Stimulated activated CD8-positive, alpha-beta memory T cell treated with anti-CD3 and anti-CD28 coated beads, Interleukin-15, amount 100 ng/mL, for 48 hours (primary cell): ENCODE measurements at regions not wholly inside any gene's neighbourhood (a gene's known extent, or its start where the extent isn't known, plus 50 kb on each side); places are given as distances from the start of the nearest gene placed in this dataset.

Source experiments
- DNase-seq, 2 donors: peaks; one replicate each; pipeline ENCODE4 v3.0.0-alpha.2; 2020; ENCODE audit warnings: low read depth in 2 of 2

DNA sequence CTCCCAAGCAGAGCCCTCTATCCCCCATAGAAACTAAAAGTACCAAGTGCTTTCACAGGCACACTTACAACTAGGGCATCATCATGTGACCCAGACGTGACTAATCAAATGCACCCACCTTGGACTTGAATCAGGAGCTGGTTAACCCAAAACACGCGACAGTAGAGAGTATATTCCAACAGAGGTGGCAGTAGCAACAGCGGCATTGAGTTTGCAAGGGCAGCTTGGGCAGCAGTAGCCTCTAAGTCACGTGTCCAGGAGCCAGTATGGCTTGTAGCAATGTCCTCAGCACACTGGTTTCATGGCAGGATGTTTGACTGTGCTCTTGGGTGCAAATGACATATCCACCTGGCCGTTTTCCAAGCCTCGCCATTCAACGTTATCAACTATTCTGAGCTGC is 73.4 kb upstream of the DNAH5 start:
- no peak for DNase-seq

DNA sequence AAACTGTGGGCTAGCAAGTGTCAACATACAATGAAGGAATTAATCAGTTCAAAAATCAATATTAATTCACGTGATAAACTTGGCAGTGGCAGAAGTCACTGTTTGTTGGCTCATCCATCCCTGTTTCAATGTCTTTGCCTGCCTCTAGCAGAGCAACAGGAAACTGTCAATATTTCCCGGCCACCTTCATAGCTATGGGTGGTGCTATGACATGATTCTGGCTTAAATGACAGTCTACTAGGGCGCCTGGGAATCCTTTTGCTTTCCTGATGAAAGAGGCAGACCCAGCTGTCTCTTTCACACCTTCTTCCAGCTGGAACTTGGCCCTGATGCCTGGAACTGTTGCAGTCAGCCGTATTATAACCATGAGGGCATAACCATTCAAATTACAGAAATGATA is 72.1 kb upstream of the DNAH5 start:
- DNase-seq, result no peak

DNA sequence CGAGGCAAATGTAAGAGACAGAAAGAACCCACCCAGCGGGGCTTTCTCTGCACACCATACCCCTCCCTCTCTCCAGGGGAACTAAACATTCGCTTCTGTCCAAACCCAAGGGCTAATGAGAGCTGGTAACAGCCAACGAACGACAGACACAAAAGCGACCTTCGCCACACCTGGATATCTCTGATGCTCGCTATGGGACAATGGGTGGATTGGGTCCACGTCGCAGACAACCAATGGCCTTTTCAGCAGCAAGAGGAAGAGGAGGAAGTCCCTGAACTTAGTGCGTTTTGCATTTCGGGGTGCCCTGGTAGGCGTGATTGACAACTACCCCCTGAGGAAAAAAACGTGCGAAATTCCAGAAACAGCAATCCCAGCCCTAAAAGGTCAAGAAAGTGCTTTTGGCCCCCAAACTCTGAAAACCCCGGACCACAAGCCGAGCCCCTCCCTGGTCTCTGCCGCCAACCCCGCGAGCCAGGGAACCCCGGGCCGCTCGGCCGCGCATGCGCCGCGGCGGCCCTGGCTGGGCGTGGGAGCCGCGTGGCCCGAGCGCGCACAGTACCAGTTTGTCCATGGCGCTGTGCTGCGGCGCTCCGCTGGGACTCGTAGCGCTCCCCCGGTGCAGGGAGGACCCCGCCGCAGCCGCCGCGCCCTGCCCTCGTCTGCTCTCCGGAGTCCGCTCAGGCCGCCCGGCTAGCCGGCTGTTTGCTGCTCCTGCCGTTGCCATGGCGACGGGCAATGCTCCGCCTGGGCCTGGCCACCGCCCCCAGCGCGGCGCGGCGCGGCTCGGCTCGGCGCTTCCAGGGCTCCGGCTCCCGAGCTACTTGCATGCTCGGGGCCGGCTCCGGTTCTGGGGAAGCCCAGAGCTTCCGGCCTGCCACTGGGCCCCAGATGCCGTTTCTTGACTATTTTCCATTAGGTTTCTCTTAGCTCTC is 66.9 kb upstream of the DNAH5 start:
- peak; percentile 36 to 55 for DNase-seq

DNA sequence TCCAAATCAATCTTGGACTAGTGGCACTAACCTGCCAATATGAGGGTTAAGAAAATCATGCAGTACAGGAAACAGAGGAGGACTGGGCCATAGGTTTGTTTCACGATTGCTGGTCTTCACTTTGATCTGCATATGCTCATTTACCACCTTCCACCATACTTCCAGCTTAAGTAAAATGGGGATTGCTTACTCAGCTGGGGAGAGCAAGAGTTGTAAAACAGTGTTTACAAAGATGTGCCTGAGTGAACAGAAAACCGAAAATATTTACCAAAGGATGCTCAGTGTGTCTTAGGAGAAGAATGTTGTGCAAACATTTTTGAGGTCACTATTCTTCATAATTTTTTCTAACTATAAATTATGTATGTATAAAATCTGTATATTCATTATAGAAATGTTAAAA is 65.1 kb upstream of the DNAH5 start:
- DNase-seq, result no peak

DNA sequence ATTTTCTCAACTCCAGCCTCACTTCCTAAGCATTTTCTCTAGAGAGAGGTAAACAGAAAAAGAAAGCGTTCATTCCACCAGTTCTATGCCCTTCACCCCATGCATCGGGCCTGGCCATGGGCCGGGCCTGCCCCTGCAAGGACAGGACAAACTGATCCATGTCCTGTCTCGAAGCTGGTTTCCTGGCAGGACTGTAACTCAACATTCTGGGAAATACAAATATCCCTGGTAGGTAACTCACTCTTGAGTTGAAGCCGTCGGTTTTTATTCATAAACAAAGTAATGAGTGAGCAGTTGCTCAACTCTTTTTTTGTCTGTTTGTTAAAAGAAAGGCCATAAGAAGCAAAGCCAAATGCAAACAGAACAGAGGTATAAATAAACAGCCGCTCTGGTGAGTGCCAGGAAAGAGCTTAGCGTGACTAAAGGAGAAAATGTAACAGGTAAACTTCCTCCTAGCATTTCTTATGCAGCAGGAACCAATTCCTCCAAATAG is 64.4 kb upstream of the DNAH5 start:
- no peak for DNase-seq

DNA sequence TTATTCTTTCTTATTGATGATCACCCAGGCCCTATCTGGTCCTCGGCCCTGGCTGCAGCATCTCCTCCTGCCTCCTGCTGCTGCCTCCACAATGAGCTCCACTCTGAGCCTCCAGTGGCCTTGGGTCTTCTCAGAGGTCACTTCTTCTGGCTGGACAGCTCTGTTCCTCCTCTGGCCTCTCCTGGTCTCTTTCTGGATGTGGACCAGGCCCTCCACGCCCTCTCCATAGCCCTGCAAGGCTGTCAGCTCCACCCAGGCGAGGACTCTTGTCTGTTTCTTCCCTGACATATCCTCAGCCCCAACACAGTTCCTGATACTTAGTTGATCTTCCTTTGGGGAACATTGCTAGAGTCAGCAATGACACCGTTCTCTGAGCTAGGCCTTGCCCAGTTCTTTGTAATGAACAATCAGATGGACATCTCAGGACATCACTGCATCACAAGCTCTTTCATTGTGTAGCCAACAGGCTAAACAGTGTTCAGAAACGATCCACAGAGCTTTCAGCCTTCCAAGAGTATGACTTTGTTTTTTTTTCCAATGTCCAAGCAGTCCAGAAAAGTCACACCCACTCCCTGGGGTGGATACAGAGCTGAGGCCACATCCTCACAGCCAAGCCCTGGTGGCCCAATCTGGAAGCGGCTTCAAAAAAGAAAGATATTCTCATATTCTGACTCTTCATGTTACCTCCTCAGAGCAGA is 62.5 kb upstream of the DNAH5 start:
- DNase-seq, result no peak

DNA sequence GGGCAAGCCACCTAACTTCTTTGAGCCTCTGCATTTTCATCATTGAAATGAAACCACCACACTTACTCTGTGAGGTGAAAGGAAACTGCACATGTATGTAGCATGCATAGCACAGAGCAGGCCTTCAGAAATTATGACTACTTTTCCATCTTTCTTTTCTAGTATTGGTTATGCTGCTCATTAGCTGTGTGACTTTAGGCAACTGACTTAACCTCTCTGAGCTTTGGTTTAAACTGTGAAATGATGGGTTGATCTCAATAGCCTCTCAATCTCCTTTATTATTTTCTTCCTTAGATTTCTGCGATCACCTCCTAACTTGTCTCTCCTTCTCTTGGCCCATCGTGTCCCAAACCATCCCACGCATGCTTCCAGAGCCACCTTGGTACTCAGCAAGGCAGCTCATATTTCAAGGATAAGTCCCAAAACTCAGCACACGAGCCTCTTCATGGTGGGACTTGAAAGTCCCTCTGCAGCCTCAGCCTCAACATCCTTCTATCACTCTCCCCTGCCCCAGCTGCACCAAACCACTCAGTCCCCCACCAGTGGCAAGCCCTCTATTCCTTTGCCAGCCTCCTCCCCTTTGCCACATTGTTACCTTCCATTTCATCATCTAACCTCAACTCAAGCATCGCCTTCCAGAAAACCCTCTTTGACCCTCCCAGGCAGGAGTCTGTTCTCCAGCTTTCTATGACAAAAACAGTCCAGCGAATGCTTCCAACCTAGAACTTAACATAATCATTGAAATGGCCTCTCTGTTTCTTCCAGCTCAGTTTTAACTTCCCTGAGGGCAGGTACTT is 60.3 kb upstream of the DNAH5 start:
- DNase-seq, result no peak

DNA sequence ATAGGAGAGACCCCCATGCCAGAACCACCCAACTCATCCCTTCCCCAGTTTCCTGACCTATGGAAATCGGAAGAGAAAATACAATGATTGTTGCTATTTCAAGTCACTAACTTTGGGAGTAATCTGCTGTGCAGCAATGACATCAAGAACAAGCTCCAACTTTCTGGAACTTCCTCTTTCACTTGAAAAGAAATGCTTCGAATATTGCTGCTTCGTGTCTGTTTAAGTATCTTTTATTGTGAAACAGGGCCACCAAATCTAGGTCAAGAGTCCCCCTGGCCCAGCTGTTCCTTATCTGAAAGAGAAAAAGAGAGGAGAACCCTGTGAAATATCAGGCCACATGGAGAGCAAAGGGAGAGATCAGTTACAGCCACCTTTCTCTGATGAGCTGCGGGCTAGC is 59.4 kb upstream of the DNAH5 start:
- no peak for DNase-seq

DNA sequence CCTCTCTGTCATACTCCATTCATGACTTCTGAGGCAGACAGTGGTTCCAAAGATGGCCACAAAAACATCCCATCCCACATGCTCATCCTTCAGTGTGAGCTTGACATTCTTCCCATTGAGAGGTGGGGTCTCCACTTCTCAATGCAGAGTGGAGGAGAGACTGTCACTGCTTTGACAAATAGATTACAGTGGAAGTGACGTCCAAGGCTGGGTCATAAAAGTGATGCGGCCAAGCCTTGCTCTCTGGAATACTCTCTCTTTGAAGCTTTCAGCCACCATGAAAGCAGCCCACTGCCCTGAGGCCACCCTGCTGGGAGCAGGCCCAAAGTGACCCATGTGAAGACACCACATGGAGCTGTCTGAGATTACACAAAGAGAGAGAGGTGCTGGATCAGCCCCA is 59.0 kb upstream of the DNAH5 start:
- no peak for DNase-seq

DNA sequence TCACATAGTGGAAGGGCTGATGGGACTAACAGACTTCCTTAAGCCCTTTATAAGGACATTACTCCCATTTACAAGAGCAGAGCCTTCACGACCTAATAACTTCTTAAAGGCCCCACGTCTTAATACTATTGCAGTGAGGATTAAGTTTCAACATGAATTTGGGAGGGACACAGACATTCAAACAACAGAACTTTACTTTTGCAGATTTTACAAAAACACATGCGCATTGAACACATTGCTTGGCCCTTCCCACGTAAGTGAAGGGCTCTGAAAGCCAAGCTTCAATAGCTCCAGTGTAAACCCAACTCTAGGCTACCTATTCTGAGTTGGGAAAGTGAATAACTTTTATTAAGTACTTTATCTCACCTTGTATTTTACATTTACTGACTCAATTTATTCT is 53.8 kb upstream of the DNAH5 start:
- DNase-seq, result no peak

DNA sequence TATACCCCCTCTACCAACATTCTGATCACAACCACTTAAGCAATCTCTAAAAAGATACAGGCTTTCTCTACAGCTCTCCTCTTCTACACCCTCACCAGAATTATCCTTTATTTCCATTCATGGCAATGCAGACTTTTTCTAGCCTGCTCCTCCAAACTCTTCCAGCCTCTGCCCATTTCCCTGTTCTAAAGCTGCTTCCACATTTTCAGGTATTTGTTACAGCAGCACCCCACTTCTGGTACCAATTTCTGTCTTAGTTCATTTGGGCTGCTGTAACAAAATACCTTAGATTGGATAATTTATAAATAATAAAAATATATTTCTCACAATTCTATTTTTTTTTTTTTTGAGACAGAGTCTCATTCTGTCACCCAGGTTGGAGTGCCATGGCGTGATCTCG is 53.0 kb upstream of the DNAH5 start:
- no peak for DNase-seq

DNA sequence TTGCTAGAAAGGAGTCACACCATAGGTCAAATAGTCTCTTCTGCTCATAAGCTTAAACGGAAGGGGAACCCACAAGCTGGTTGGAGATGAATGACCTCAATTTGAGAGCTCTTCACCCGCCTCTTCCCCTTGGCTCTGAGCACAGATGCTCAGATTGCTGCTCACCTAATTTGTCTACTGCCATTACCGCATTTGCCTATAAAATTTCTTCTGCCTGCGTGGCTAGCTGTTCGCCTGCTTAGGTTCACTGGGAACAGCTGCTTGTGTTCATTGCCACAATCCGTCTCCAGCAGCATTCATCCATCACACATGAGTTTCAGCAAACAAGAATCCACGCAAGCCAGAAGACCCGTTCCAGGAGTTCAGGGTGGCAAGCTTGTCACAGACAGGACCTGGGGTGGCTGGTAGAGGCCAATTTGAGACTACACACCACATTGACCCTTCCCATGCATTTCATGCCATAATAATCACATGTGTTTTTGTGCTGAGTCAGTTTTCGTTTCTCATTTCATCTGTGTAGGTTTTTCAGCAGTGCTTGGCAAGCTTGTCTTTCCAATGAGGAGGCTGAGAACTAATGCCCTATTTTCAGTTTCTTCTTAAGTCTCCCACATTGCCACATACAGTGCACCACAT is 50.2 kb upstream of the DNAH5 start:
- no peak for DNase-seq
